SK-N-SH treated with all-trans-retinoic acid at 6 μM for 48 hours (cell line): ENCODE measurements at regions not wholly inside any gene's neighbourhood (a gene's known extent, or its start where the extent isn't known, plus 50 kb on each side); places are given as distances from the start of the nearest gene placed in this dataset.
"Not testable (repeated sequence)": the region's sequence is repeated elsewhere in the genome, so short reads cannot be mapped to it uniquely, and the experiment has no call there.

Experiments used
- ATAC-seq: fragments of 200-7000 bp; cut with Tn5 transposase; 3 replicates; pipeline ENCODE4 v1.9.1; 2020; ENCODE audit warnings: mild to moderate bottlenecking, moderate library complexity
- ARNTL ChIP-seq: fragments of 450-650 bp; formaldehyde crosslinking; IDR thresholded peaks from 2 replicates; pipeline ENCODE4 v1.5.0; 2020; ENCODE audit warnings: low read depth, mild to moderate bottlenecking, moderate library complexity, borderline replicate concordance
- BACH2 ChIP-seq: fragments of 250-450 bp; sonication (Bioruptor Pico); IDR thresholded peaks from 2 replicates; pipeline ENCODE4 v1.9.0; 2021; ENCODE audit warnings: mild to moderate bottlenecking, borderline replicate concordance
- CREB5 ChIP-seq: fragments of 250-450 bp; sonication (Bioruptor Pico); IDR thresholded peaks from 2 replicates; pipeline ENCODE4 v1.5.1; 2020; ENCODE audit warnings: low read depth, mild to moderate bottlenecking, moderate library complexity
- CSRNP3 ChIP-seq: fragments of 250-450 bp; sonication (Bioruptor Pico); IDR thresholded peaks from 2 replicates; pipeline ENCODE4 v1.5.1; 2021; ENCODE audit warnings: mild to moderate bottlenecking, moderate library complexity
- ESRRG ChIP-seq: fragments of 250-450 bp; sonication (Bioruptor Pico); IDR thresholded peaks from 2 replicates; pipeline ENCODE4 v1.6.1; 2021; ENCODE audit warnings: mild to moderate bottlenecking
- GLIS3 ChIP-seq: fragments of 250-450 bp; sonication (Bioruptor Pico); IDR thresholded peaks from 2 replicates; pipeline ENCODE4 v1.5.0; 2020; ENCODE audit warnings: mild to moderate bottlenecking, moderate library complexity
- ISL1 ChIP-seq: fragments of 250-450 bp; sonication (Bioruptor Pico); IDR thresholded peaks from 2 replicates; pipeline ENCODE4 v2.1.2; 2022; ENCODE audit warnings: mild to moderate bottlenecking, moderate library complexity
- RARB ChIP-seq: fragments of 250-450 bp; sonication (Bioruptor Pico); IDR thresholded peaks from 2 replicates; pipeline ENCODE4 v1.8.0; 2021; ENCODE audit warnings: mild to moderate bottlenecking, moderate library complexity
- SNAI2 ChIP-seq: fragments of 250-450 bp; sonication (Bioruptor Pico); IDR thresholded peaks from 2 replicates; pipeline ENCODE4 v1.5.0; 2020; ENCODE audit warnings: mild to moderate bottlenecking, moderate library complexity
- TCF4 ChIP-seq: fragments of 250-450 bp; sonication (Bioruptor Pico); IDR thresholded peaks from 2 replicates; pipeline ENCODE4 v1.8.0; 2021; ENCODE audit warnings: mild to moderate bottlenecking, moderate library complexity, borderline replicate concordance
- ZC3H10 ChIP-seq: fragments of 250-450 bp; sonication (Bioruptor Pico); IDR thresholded peaks from 2 replicates; pipeline ENCODE4 v1.5.1; 2021; ENCODE audit warnings: mild to moderate bottlenecking, moderate library complexity
- ZNF565 ChIP-seq: fragments of 450-650 bp; formaldehyde crosslinking; conservative IDR thresholded peaks from 2 replicates; pipeline ENCODE4 v1.5.0; 2020; ENCODE audit warnings: low read depth, mild to moderate bottlenecking, moderate library complexity
- ZNF70 ChIP-seq: fragments of 450-650 bp; formaldehyde crosslinking; IDR thresholded peaks from 2 replicates; pipeline ENCODE4 v1.5.0; 2020; ENCODE audit warnings: mild to moderate bottlenecking, moderate library complexity
- TF ChIP-seq, protein P1 (sequence below): fragments of 250-450 bp; sonication (Bioruptor Pico); IDR thresholded peaks from 2 replicates; pipeline ENCODE4 v1.8.0; 2020; ENCODE audit warnings: mild to moderate bottlenecking, moderate library complexity, borderline replicate concordance
- TF ChIP-seq, protein P2 (sequence below): fragments of 250-450 bp; sonication (Bioruptor Pico); IDR thresholded peaks from 2 replicates; pipeline ENCODE4 v1.8.0; 2021; ENCODE audit warnings: low read depth, mild to moderate bottlenecking, moderate library complexity, borderline replicate concordance

DNA sequence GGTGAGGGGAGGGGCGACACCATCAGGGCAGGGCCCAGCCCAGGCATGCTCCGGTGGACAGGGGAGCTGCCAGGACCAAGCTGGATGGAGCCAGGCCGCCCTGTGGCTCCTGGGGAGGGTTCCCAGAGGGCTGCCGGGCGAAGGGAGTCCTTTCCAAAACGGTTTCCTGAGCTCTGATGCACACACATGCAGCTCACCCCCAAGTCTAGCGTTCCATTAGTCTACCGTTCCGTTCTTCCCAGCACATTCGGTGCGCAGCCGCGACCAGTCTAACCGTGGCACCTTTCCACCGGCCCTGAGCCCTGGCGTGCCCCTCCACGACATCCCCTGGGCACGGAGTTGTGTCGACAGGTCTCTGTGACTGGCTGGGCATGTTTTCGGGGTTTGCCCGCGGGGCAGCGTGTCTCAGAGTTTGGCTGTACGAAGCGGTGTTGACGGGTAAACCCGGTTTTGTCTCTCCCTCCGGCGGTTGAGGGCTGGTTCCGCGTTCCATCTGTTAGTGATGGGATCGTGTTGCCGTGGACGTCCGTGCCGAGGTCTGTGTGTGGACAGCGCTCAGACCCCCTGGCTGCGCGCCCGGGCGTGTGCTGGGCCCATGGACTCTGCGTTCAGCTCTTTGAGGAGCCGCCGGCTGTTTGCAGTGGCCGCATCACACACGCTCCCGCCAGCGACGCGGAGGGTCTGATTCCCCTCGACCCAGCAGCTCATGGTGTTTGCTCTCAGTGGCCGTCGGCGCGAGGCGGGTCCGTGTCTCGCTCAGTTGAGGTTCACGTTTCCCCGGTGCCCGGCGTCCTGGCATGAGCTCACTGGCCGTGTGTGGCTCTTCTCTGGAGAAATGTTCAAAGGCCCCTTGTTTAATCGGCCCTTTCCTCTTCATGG is 121.2 kb downstream of the IGLL1 start:
- TF ChIP-seq CSRNP3 (CRISPR knock-in tag) (no peak), ARNTL (CRISPR knock-in tag) (no peak), GLIS3 (CRISPR knock-in tag) (no peak), ESRRG (CRISPR knock-in tag) (no peak), BACH2 (CRISPR knock-in tag) (no peak), ZNF70 (CRISPR knock-in tag) (no peak), RARB (CRISPR knock-in tag) (no peak), TCF4 (no peak), ISL1 (CRISPR knock-in tag) (no peak), ZC3H10 (CRISPR knock-in tag) (no peak)
- TF ChIP-seq, protein P1, sequence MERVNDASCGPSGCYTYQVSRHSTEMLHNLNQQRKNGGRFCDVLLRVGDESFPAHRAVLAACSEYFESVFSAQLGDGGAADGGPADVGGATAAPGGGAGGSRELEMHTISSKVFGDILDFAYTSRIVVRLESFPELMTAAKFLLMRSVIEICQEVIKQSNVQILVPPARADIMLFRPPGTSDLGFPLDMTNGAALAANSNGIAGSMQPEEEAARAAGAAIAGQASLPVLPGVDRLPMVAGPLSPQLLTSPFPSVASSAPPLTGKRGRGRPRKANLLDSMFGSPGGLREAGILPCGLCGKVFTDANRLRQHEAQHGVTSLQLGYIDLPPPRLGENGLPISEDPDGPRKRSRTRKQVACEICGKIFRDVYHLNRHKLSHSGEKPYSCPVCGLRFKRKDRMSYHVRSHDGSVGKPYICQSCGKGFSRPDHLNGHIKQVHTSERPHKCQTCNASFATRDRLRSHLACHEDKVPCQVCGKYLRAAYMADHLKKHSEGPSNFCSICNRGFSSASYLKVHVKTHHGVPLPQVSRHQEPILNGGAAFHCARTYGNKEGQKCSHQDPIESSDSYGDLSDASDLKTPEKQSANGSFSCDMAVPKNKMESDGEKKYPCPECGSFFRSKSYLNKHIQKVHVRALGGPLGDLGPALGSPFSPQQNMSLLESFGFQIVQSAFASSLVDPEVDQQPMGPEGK (CRISPR knock-in tag): no peak
- TF ChIP-seq, protein P2, sequence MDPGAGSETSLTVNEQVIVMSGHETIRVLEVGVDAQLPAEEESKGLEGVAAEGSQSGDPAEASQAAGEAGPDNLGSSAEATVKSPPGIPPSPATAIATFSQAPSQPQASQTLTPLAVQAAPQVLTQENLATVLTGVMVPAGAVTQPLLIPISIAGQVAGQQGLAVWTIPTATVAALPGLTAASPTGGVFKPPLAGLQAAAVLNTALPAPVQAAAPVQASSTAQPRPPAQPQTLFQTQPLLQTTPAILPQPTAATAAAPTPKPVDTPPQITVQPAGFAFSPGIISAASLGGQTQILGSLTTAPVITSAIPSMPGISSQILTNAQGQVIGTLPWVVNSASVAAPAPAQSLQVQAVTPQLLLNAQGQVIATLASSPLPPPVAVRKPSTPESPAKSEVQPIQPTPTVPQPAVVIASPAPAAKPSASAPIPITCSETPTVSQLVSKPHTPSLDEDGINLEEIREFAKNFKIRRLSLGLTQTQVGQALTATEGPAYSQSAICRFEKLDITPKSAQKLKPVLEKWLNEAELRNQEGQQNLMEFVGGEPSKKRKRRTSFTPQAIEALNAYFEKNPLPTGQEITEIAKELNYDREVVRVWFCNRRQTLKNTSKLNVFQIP (CRISPR knock-in tag): no peak
- TF ChIP-seq, all 23 proteins: peak for 0
- ATAC-seq: no peak

GRCh38 chr22:23457380-23457985 is 122.6 kb downstream of the IGLL1 start:
- no peak for ATAC-seq
- TF ChIP-seq ESRRG (CRISPR knock-in tag): no peak
- no peak for TF ChIP-seq ZC3H10 (CRISPR knock-in tag)
- TF ChIP-seq CREB5 (CRISPR knock-in tag): no peak
- TF ChIP-seq CSRNP3 (CRISPR knock-in tag): no peak
- TF ChIP-seq ARNTL (CRISPR knock-in tag): no peak
- no peak for TF ChIP-seq ISL1 (CRISPR knock-in tag)
- no peak for TF ChIP-seq TCF4
- TF ChIP-seq, protein P2 (CRISPR knock-in tag): no peak
- TF ChIP-seq ZNF565: no peak
- TF ChIP-seq RARB (CRISPR knock-in tag): no peak
- no peak for TF ChIP-seq SNAI2 (CRISPR knock-in tag)
- TF ChIP-seq BACH2 (CRISPR knock-in tag): no peak
- TF ChIP-seq, all 23 proteins: peak for 0

DNA sequence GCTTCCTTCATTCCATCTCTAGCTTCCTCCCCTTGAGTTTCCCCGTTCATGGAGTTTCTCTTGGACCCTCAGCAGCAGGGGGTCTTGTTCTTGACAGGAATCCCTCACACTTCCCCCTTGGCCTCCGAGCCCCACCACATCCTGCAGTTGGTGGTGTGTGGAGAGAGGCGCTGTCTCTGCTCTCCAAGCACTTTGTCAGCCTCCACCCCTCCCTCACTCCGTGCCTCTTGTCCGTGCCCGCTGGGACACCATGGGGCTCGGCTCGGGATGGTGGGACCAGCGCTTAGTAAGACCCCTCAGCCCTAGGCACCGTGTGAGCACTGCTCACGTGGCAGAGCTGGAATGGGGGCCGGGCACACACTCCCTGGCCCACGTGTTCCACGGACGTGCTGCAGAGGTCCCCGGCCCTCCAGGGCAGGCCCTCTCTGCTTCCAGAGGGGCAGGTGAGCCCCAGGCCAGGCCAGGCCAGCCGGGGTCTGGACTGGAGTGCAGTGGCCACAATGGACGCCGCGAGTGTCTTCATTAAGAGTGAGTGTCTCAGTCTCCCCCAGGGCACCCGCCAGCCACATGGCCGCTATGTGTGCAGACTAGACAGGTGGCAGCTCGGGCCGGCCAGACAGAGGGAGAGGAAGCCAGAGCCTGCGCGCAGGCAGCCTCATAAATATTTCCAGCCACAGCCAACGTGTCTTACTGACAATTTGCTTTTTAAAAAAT is 123.3 kb downstream of the IGLL1 start:
- ATAC-seq: not testable (repeated sequence)
